ENCODE measurements at regions not wholly inside any gene's neighbourhood (a gene's known extent, or its start where the extent isn't known, plus 50 kb on each side); places are given as distances from the start of the nearest gene placed in this dataset.

GRCh38 chr9:33714989-33715388 is 80.4 kb upstream of the PRSS3 start:
- intact Hi-C loops (cut with micrococcal nuclease; ENCODE audit: unreplicated experiment) = no loop called here
- no peak for TF ChIP-seq CTCF (IDR thresholded peaks at IDR 0.05; ENCODE audit: unreplicated experiment)
- H3K27ac Mint-ChIP-seq (ENCODE audit: unreplicated experiment) = no peak overlapping the region
- no peak overlapping the region for H3K4me3 Mint-ChIP-seq (ENCODE audit: low read depth, unreplicated experiment)
- H3K27me3 Mint-ChIP-seq (ENCODE audit: unreplicated experiment) = peaks cover 32% of the 10 kb centered on the region
- BruUV-seq (replicated peaks) = no TSS peak
- CTCF ChIA-PET = no interaction called here
- DNase-seq = no peak
- no peaks in the 10 kb centered on the region for H3K36me3 Mint-ChIP-seq (ENCODE audit: insufficient read depth, unreplicated experiment)
- H3K9me3 Mint-ChIP-seq (ENCODE audit: low read depth, unreplicated experiment) = no peaks in the 10 kb centered on the region
- no peaks in the 10 kb centered on the region for H3K4me1 Mint-ChIP-seq (ENCODE audit: low read depth, unreplicated experiment)

GRCh38 chr9:33718987-33719386 is 76.4 kb upstream of the PRSS3 start:
- Mint-ChIP-seq H3K4me1 (ENCODE audit: low read depth, unreplicated experiment) (no peaks in the 10 kb centered on the region), H3K4me3 (ENCODE audit: low read depth, unreplicated experiment) (no peak overlapping the region), H3K27ac (ENCODE audit: unreplicated experiment) (no peak overlapping the region), H3K9me3 (ENCODE audit: low read depth, unreplicated experiment) (no peaks in the 10 kb centered on the region), H3K36me3 (ENCODE audit: insufficient read depth, unreplicated experiment) (no peaks in the 10 kb centered on the region), H3K27me3 (ENCODE audit: unreplicated experiment) (peaks cover 18% of the 10 kb centered on the region)
- CTCF ChIA-PET = interaction anchor here (1.0 to 2.2 kb wide), 2 partner anchors 89 to 95 kb away, joined by 3 to 11 read pairs; no protein-coding TSS in a partner anchor
- BruUV-seq (replicated peaks) = no TSS peak
- intact Hi-C loops (cut with micrococcal nuclease; ENCODE audit: unreplicated experiment) = no loop called here
- no peak for TF ChIP-seq CTCF (IDR thresholded peaks at IDR 0.05; ENCODE audit: unreplicated experiment)
- no peak for DNase-seq

- no peak overlapping the region for H3K27ac Mint-ChIP-seq (ENCODE audit: unreplicated experiment)
- H3K36me3 Mint-ChIP-seq (ENCODE audit: insufficient read depth, unreplicated experiment) = no peaks in the 10 kb centered on the region
- CTCF ChIA-PET = interaction anchor here (1.0 to 2.2 kb wide), 2 partner anchors 90 to 96 kb away, joined by 3 to 11 read pairs; no protein-coding TSS in a partner anchor
- peak; percentile 63 for DNase-seq
- peaks cover 26% of the 10 kb centered on the region for H3K27me3 Mint-ChIP-seq (ENCODE audit: unreplicated experiment)
- intact Hi-C loops (cut with micrococcal nuclease; ENCODE audit: unreplicated experiment) = no loop called here
- BruUV-seq (replicated peaks) = no TSS peak
- peaks cover 3% of the 10 kb centered on the region for H3K9me3 Mint-ChIP-seq (ENCODE audit: low read depth, unreplicated experiment)
- peak overlapping the region; percentile 46 for H3K4me3 Mint-ChIP-seq (ENCODE audit: low read depth, unreplicated experiment)
- peak; percentile 29 for TF ChIP-seq CTCF (IDR thresholded peaks at IDR 0.05; ENCODE audit: unreplicated experiment)
- no peaks in the 10 kb centered on the region for H3K4me1 Mint-ChIP-seq (ENCODE audit: low read depth, unreplicated experiment)
Measured at GRCh38 chr9:33719581-33720374, 75.6 kb upstream of the PRSS3 start.

- CTCF ChIA-PET = interaction anchor here (0.5 to 3.9 kb wide), 2 partner anchors 98 to 432 kb away, joined by 3 to 44 read pairs; partner anchors contain the start of gene NFX1
- no TSS peak for BruUV-seq (replicated peaks)
- Mint-ChIP-seq H3K36me3 (ENCODE audit: insufficient read depth, unreplicated experiment) (no peaks in the 10 kb centered on the region), H3K9me3 (ENCODE audit: low read depth, unreplicated experiment) (peaks cover 3% of the 10 kb centered on the region), H3K27ac (ENCODE audit: unreplicated experiment) (no peak overlapping the region), H3K4me3 (ENCODE audit: low read depth, unreplicated experiment) (no peak overlapping the region), H3K4me1 (ENCODE audit: low read depth, unreplicated experiment) (no peaks in the 10 kb centered on the region), H3K27me3 (ENCODE audit: unreplicated experiment) (peaks cover 26% of the 10 kb centered on the region)
- peak; percentile 98 for TF ChIP-seq CTCF (IDR thresholded peaks at IDR 0.05; ENCODE audit: unreplicated experiment)
- intact Hi-C loops (cut with micrococcal nuclease; ENCODE audit: unreplicated experiment) = loop anchor here (1.0 kb wide), 1 partner anchor 98 kb away; no protein-coding TSS in a partner anchor
- DNase-seq = peak; percentile 83
Measured at GRCh38 chr9:33721674-33722358, 73.5 kb upstream of the PRSS3 start.
